HG02763 (cell line): ENCODE measurements at regions not wholly inside any gene's neighbourhood (a gene's known extent, or its start where the extent isn't known, plus 50 kb on each side); places are given as distances from the start of the nearest gene placed in this dataset.

Experiments used
- ATAC-seq: cut with Tn5 transposase; IDR thresholded peaks from one replicate; pipeline ENCODE4 v1.9.1; 2021; ENCODE audit warnings: mild to moderate bottlenecking, moderate library complexity; ENCODE audit not compliant: unreplicated experiment

GRCh38 chr1:69126796-69127195 is 440.9 kb upstream of the LRRC7 start:
- ATAC-seq: no peak

GRCh38 chr1:69128204-69128603 is 439.5 kb upstream of the LRRC7 start:
- no peak for ATAC-seq

GRCh38 chr1:69129538-69129937 is 438.2 kb upstream of the LRRC7 start:
- ATAC-seq: no peak

- no peak for ATAC-seq
Measured at GRCh38 chr1:69138172-69138571, 429.6 kb upstream of the LRRC7 start.

- ATAC-seq: no peak
Measured at GRCh38 chr1:69139007-69139406, 428.7 kb upstream of the LRRC7 start.

GRCh38 chr1:69146303-69146702 is 421.4 kb upstream of the LRRC7 start:
- no peak for ATAC-seq

GRCh38 chr1:69148731-69149130 is 419.0 kb upstream of the LRRC7 start:
- no peak for ATAC-seq

GRCh38 chr1:69157046-69157756 is 410.5 kb upstream of the LRRC7 start:
- no peak for ATAC-seq

GRCh38 chr1:69163241-69163640 is 404.5 kb upstream of the LRRC7 start:
- no peak for ATAC-seq

- no peak for ATAC-seq
Measured at GRCh38 chr1:69163779-69164178, 403.9 kb upstream of the LRRC7 start.

GRCh38 chr1:69167876-69168275 is 399.8 kb upstream of the LRRC7 start:
- ATAC-seq: no peak

GRCh38 chr1:69171248-69171647 is 396.5 kb upstream of the LRRC7 start:
- ATAC-seq: no peak

GRCh38 chr1:69172003-69173000 is 395.4 kb upstream of the LRRC7 start:
- ATAC-seq: no peak

- no peak for ATAC-seq
Measured at GRCh38 chr1:69175053-69175452, 392.7 kb upstream of the LRRC7 start.

- no peak for ATAC-seq
Measured at GRCh38 chr1:69180358-69180757, 387.4 kb upstream of the LRRC7 start.

- no peak for ATAC-seq
Measured at GRCh38 chr1:69185378-69185777, 382.3 kb upstream of the LRRC7 start.

- ATAC-seq: no peak
Measured at GRCh38 chr1:69191335-69191734, 376.4 kb upstream of the LRRC7 start.

- no peak for ATAC-seq
Measured at GRCh38 chr1:69195136-69195535, 372.6 kb upstream of the LRRC7 start.

GRCh38 chr1:69196071-69196470 is 371.7 kb upstream of the LRRC7 start:
- ATAC-seq: no peak

GRCh38 chr1:69197816-69198215 is 369.9 kb upstream of the LRRC7 start:
- ATAC-seq: no peak

GRCh38 chr1:69201716-69202115 is 366.0 kb upstream of the LRRC7 start:
- ATAC-seq: no peak

GRCh38 chr1:69203166-69203565 is 364.6 kb upstream of the LRRC7 start:
- no peak for ATAC-seq
